ENCODE measurements at regions not wholly inside any gene's neighbourhood (a gene's known extent, or its start where the extent isn't known, plus 50 kb on each side); places are given as distances from the start of the nearest gene placed in this dataset.
A peak's percentile ranks its signal among the peaks of the same experiment; 100 is the strongest.

GRCh38 chr3:72595376-72595775, 252.9 kb downstream of the SHQ1 start:
- H3K9me3 ChIP-seq (ENCODE audit: control insufficient read depth in 2 of 2, low read length in 2 of 2) = no peaks in the 10 kb centered on the region
- ATAC-seq (ENCODE audit: low read depth in 2 of 2) = no peak
- no peaks in the 10 kb centered on the region for H3K36me3 Mint-ChIP-seq
- no peaks in the 10 kb centered on the region for H3K9me3 Mint-ChIP-seq
- H3K4me1 Mint-ChIP-seq = peaks cover 0 to 1% (median 0%) of the 10 kb centered on the region in 4 donors
- H3K4me3 ChIP-seq (ENCODE audit: low read depth, low read length) = no peak overlapping the region
- H3K36me3 ChIP-seq (ENCODE audit: control insufficient read depth, insufficient read depth, low read length) = no peaks in the 10 kb centered on the region
- H3K4me3 Mint-ChIP-seq = peak overlapping the region in 1 of 4 donors; percentile 45
- no peak for DNase-seq
- no peaks in the 10 kb centered on the region for H3K27me3 ChIP-seq (ENCODE audit: control insufficient read depth, insufficient read depth, low read length)
- no peaks in the 10 kb centered on the region for H3K27me3 Mint-ChIP-seq
- peak overlapping the region in 1 of 3 donors; percentile 72 for H3K27ac Mint-ChIP-seq
- H3K27ac ChIP-seq (ENCODE audit: insufficient read depth, low read length, poor library complexity, severe bottlenecking) = no peak overlapping the region
- no peaks in the 10 kb centered on the region for H3K4me1 ChIP-seq (ENCODE audit: control insufficient read depth, insufficient read depth, low read length, poor library complexity, severe bottlenecking)

- Mint-ChIP-seq H3K27me3 (no peaks in the 10 kb centered on the region), H3K4me3 (no peak overlapping the region), H3K9me3 (no peaks in the 10 kb centered on the region), H3K36me3 (no peaks in the 10 kb centered on the region), H3K27ac (peak overlapping the region in 2 of 3 donors; percentile 26 to 52), H3K4me1 (peaks cover 0 to 1% (median 0%) of the 10 kb centered on the region in 4 donors)
- H3K4me3 ChIP-seq (ENCODE audit: low read depth, low read length) = no peak overlapping the region
- H3K9me3 ChIP-seq (ENCODE audit: control insufficient read depth in 2 of 2, low read length in 2 of 2) = no peaks in the 10 kb centered on the region
- H3K27me3 ChIP-seq (ENCODE audit: control insufficient read depth, insufficient read depth, low read length) = no peaks in the 10 kb centered on the region
- H3K36me3 ChIP-seq (ENCODE audit: control insufficient read depth, insufficient read depth, low read length) = no peaks in the 10 kb centered on the region
- no peak for DNase-seq
- no peak for ATAC-seq (ENCODE audit: low read depth in 2 of 2)
- H3K27ac ChIP-seq (ENCODE audit: insufficient read depth, low read length, poor library complexity, severe bottlenecking) = no peak overlapping the region
- H3K4me1 ChIP-seq (ENCODE audit: control insufficient read depth, insufficient read depth, low read length, poor library complexity, severe bottlenecking) = no peaks in the 10 kb centered on the region
Measured at GRCh38 chr3:72594615-72595215, 253.5 kb downstream of the SHQ1 start.

GRCh38 chr3:72593881-72594397, 254.3 kb downstream of the SHQ1 start:
- H3K36me3 ChIP-seq (ENCODE audit: control insufficient read depth, insufficient read depth, low read length) = no peaks in the 10 kb centered on the region
- H3K4me3 ChIP-seq (ENCODE audit: low read depth, low read length) = no peak overlapping the region
- no peaks in the 10 kb centered on the region for H3K27me3 ChIP-seq (ENCODE audit: control insufficient read depth, insufficient read depth, low read length)
- no peaks in the 10 kb centered on the region for H3K27me3 Mint-ChIP-seq
- no peaks in the 10 kb centered on the region for H3K36me3 Mint-ChIP-seq
- ATAC-seq (ENCODE audit: low read depth in 2 of 2) (no peak), DNase-seq (no peak)
- peak overlapping the region in 2 of 3 donors; percentile 26 to 75 for H3K27ac Mint-ChIP-seq
- H3K9me3 Mint-ChIP-seq = no peaks in the 10 kb centered on the region
- H3K27ac ChIP-seq (ENCODE audit: insufficient read depth, low read length, poor library complexity, severe bottlenecking) = no peak overlapping the region
- H3K9me3 ChIP-seq (ENCODE audit: control insufficient read depth in 2 of 2, low read length in 2 of 2) = no peaks in the 10 kb centered on the region
- peaks cover 0 to 3% (median 0%) of the 10 kb centered on the region in 4 donors for H3K4me1 Mint-ChIP-seq
- H3K4me1 ChIP-seq (ENCODE audit: control insufficient read depth, insufficient read depth, low read length, poor library complexity, severe bottlenecking) = no peaks in the 10 kb centered on the region
- no peak overlapping the region for H3K4me3 Mint-ChIP-seq

- Mint-ChIP-seq H3K27me3 (no peaks in the 10 kb centered on the region), H3K27ac (no peak overlapping the region), H3K36me3 (no peaks in the 10 kb centered on the region), H3K4me1 (peaks cover 0 to 3% (median 0%) of the 10 kb centered on the region in 4 donors), H3K9me3 (no peaks in the 10 kb centered on the region), H3K4me3 (peak overlapping the region in 1 of 4 donors; percentile 74)
- Histone ChIP-seq H3K9me3 (ENCODE audit: control insufficient read depth in 2 of 2, low read length in 2 of 2) (no peaks in the 10 kb centered on the region), H3K27me3 (ENCODE audit: control insufficient read depth, insufficient read depth, low read length) (no peaks in the 10 kb centered on the region), H3K27ac (ENCODE audit: insufficient read depth, low read length, poor library complexity, severe bottlenecking) (no peak overlapping the region), H3K36me3 (ENCODE audit: control insufficient read depth, insufficient read depth, low read length) (no peaks in the 10 kb centered on the region), H3K4me1 (ENCODE audit: control insufficient read depth, insufficient read depth, low read length, poor library complexity, severe bottlenecking) (no peaks in the 10 kb centered on the region), H3K4me3 (ENCODE audit: low read depth, low read length) (no peak overlapping the region)
- no peak for ATAC-seq (ENCODE audit: low read depth in 2 of 2)
- no peak for DNase-seq
Measured at GRCh38 chr3:72591522-72592421, 256.5 kb downstream of the SHQ1 start.

- Histone ChIP-seq H3K9me3 (ENCODE audit: control insufficient read depth in 2 of 2, low read length in 2 of 2) (no peaks in the 10 kb centered on the region), H3K4me3 (ENCODE audit: low read depth, low read length) (no peak overlapping the region), H3K4me1 (ENCODE audit: control insufficient read depth, insufficient read depth, low read length, poor library complexity, severe bottlenecking) (no peaks in the 10 kb centered on the region), H3K27ac (ENCODE audit: insufficient read depth, low read length, poor library complexity, severe bottlenecking) (no peak overlapping the region), H3K27me3 (ENCODE audit: control insufficient read depth, insufficient read depth, low read length) (no peaks in the 10 kb centered on the region), H3K36me3 (ENCODE audit: control insufficient read depth, insufficient read depth, low read length) (no peaks in the 10 kb centered on the region)
- no peak overlapping the region for H3K27ac Mint-ChIP-seq
- no peak overlapping the region for H3K4me3 Mint-ChIP-seq
- DNase-seq (no peak), ATAC-seq (ENCODE audit: low read depth in 2 of 2) (no peak)
- no peaks in the 10 kb centered on the region for H3K36me3 Mint-ChIP-seq
- peaks cover 0 to 3% (median 0%) of the 10 kb centered on the region in 4 donors for H3K4me1 Mint-ChIP-seq
- no peaks in the 10 kb centered on the region for H3K9me3 Mint-ChIP-seq
- H3K27me3 Mint-ChIP-seq = no peaks in the 10 kb centered on the region
Measured at GRCh38 chr3:72590732-72591221, 257.5 kb downstream of the SHQ1 start.

- Mint-ChIP-seq H3K27ac (no peak overlapping the region), H3K27me3 (no peaks in the 10 kb centered on the region), H3K4me3 (no peak overlapping the region), H3K9me3 (peaks cover 0 to 2% (median 0%) of the 10 kb centered on the region in 7 donors), H3K4me1 (peaks cover 0 to 2% (median 0%) of the 10 kb centered on the region in 4 donors), H3K36me3 (no peaks in the 10 kb centered on the region)
- Histone ChIP-seq H3K27me3 (ENCODE audit: control insufficient read depth, insufficient read depth, low read length) (no peaks in the 10 kb centered on the region), H3K9me3 (ENCODE audit: control insufficient read depth in 2 of 2, low read length in 2 of 2) (no peaks in the 10 kb centered on the region), H3K4me1 (ENCODE audit: control insufficient read depth, insufficient read depth, low read length, poor library complexity, severe bottlenecking) (no peaks in the 10 kb centered on the region), H3K4me3 (ENCODE audit: low read depth, low read length) (no peak overlapping the region), H3K27ac (ENCODE audit: insufficient read depth, low read length, poor library complexity, severe bottlenecking) (no peak overlapping the region), H3K36me3 (ENCODE audit: control insufficient read depth, insufficient read depth, low read length) (no peaks in the 10 kb centered on the region)
- ATAC-seq (ENCODE audit: low read depth in 2 of 2) (no peak), DNase-seq (no peak)
Measured at GRCh38 chr3:72587282-72587681, 261.0 kb downstream of the SHQ1 start.

GRCh38 chr3:72586694-72587093, 261.6 kb downstream of the SHQ1 start:
- Histone ChIP-seq H3K36me3 (ENCODE audit: control insufficient read depth, insufficient read depth, low read length) (no peaks in the 10 kb centered on the region), H3K27me3 (ENCODE audit: control insufficient read depth, insufficient read depth, low read length) (no peaks in the 10 kb centered on the region), H3K4me3 (ENCODE audit: low read depth, low read length) (no peak overlapping the region), H3K4me1 (ENCODE audit: control insufficient read depth, insufficient read depth, low read length, poor library complexity, severe bottlenecking) (no peaks in the 10 kb centered on the region), H3K9me3 (ENCODE audit: control insufficient read depth in 2 of 2, low read length in 2 of 2) (no peaks in the 10 kb centered on the region), H3K27ac (ENCODE audit: insufficient read depth, low read length, poor library complexity, severe bottlenecking) (no peak overlapping the region)
- no peak for ATAC-seq (ENCODE audit: low read depth in 2 of 2)
- H3K9me3 Mint-ChIP-seq = peaks cover 0 to 2% (median 0%) of the 10 kb centered on the region in 7 donors
- H3K27me3 Mint-ChIP-seq = no peaks in the 10 kb centered on the region
- H3K4me1 Mint-ChIP-seq = peaks cover 0 to 2% (median 0%) of the 10 kb centered on the region in 4 donors
- H3K4me3 Mint-ChIP-seq = no peak overlapping the region
- DNase-seq = no peak
- no peaks in the 10 kb centered on the region for H3K36me3 Mint-ChIP-seq
- no peak overlapping the region for H3K27ac Mint-ChIP-seq
